ENCODE measurements at regions not wholly inside any gene's neighbourhood (a gene's known extent, or its start where the extent isn't known, plus 50 kb on each side); places are given as distances from the start of the nearest gene placed in this dataset.

GRCh38 chr11:98965775-98966174 is 55.0 kb upstream of the CNTN5 start:
- H3K4me1 ChIP-seq: no peaks in the 10 kb centered on the region
- DNase-seq: no peak
- H3K27ac ChIP-seq: no peak overlapping the region
- TF ChIP-seq CTCF (IDR thresholded peaks at IDR 0.05) (no peak), POLR2A (IDR thresholded peaks at IDR 0.05) (no peak)
- H3K4me3 ChIP-seq: no peak overlapping the region
- H3K9me3 ChIP-seq: no peaks in the 10 kb centered on the region
- H3K36me3 ChIP-seq: no peaks in the 10 kb centered on the region
- H3K27me3 ChIP-seq: no peaks in the 10 kb centered on the region
- intact Hi-C loops (cut with DNase I): no loop called here

GRCh38 chr11:98967005-98967404 is 53.7 kb upstream of the CNTN5 start:
- H3K4me1 ChIP-seq: no peaks in the 10 kb centered on the region
- no peak overlapping the region for H3K4me3 ChIP-seq
- no peaks in the 10 kb centered on the region for H3K27me3 ChIP-seq
- no peaks in the 10 kb centered on the region for H3K36me3 ChIP-seq
- WGBS, 2 donors: 65 to 66% methylated on average over 4 of the region's 4 CpGs
- intact Hi-C loops (cut with DNase I): no loop called here
- DNase-seq: no peak
- no peaks in the 10 kb centered on the region for H3K9me3 ChIP-seq
- no peak overlapping the region for H3K27ac ChIP-seq
- TF ChIP-seq POLR2A (IDR thresholded peaks at IDR 0.05) (no peak), CTCF (IDR thresholded peaks at IDR 0.05) (no peak)

Small RNA genes in the stretch of these regions (small RNA-seq; reads per million reads assigned to genes)
- 0 reads per million in 4 donors for gene AP003730.1
- 0 to 0.36 (median 0) reads per million in 4 donors for gene RNA5SP346
- gene RNA5SP347: 0 to 0.27 (median 0.12) reads per million in 4 donors

Data from esophagus squamous epithelium (tissue), 5 donors.